ENCODE measurements at regions not wholly inside any gene's neighbourhood (a gene's known extent, or its start where the extent isn't known, plus 50 kb on each side); places are given as distances from the start of the nearest gene placed in this dataset.
"Not testable (repeated sequence)": the region's sequence is repeated elsewhere in the genome, so short reads cannot be mapped to it uniquely, and the experiment has no call there.

DNA sequence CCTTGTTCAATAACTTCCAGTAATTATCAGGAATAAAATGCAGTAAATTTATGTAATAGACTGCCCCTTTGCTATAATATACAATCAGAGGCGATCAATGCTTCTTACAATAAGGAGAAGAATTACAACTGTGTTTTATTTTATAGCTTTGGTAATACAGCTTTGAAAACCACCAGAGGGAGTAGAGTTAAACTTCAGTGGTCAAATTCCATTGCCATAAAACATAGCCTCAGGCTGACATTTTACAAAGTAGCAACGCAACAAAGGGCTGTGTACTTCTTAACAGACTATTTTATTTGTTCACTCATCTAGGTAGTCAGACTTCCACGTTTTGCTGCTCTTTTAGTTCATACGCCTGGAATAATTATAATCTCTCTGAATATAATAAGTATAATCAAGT lies 58.5 kb downstream of the TEX13C start:
- no peak for DNase-seq

DNA sequence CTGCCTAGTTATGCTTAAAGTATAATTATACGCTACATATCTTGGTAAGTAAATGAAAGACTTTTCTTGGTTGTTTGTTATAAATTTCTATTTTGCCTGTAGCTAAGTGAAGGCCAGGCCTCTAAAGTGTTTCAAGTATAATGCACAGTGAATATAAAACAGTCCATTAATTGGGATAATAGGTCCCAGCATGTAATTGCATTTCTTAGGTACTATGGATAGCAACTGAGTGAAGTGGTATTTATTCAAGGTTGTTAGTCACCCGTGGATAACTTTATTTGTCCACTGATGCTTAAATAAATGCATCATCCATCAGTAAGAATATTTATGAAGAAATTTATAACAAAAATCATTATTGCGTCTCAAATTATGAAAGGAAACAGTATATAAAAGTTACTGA lies 59.1 kb downstream of the TEX13C start:
- no peak for DNase-seq

- no peak for DNase-seq
Observed at GRCh38 chrX:125382148-125382628, 62.5 kb downstream of the TEX13C start.

- no peak for DNase-seq
Observed at GRCh38 chrX:125382889-125383288, 63.2 kb downstream of the TEX13C start.

- no peak for DNase-seq
Observed at GRCh38 chrX:125384867-125385266, 65.2 kb downstream of the TEX13C start.

- DNase-seq, result no peak
Observed at GRCh38 chrX:125387945-125388344, 68.3 kb downstream of the TEX13C start.

DNA sequence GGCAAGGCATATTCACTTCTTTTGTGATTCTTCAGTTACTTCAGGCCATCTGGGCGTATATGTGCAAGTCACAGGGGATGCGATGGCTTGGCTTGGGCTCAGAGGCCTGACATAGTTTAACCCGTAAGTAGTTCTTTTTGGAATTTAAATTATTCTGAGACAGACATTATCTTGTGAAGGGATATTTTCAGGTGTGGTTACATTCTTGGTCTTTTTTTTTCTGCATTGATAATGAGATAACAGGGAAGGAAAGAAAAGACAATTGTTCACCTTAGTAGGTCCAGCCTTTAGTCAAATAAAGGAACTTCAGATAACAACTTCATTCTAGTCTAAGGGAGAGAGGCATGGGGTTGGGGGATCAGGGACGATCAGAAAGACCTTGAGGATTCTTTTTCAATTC lies 74.8 kb downstream of the TEX13C start:
- DNase-seq, result no peak

GRCh38 chrX:125395626-125396025 lies 76.0 kb downstream of the TEX13C start:
- DNase-seq, result no peak

DNA sequence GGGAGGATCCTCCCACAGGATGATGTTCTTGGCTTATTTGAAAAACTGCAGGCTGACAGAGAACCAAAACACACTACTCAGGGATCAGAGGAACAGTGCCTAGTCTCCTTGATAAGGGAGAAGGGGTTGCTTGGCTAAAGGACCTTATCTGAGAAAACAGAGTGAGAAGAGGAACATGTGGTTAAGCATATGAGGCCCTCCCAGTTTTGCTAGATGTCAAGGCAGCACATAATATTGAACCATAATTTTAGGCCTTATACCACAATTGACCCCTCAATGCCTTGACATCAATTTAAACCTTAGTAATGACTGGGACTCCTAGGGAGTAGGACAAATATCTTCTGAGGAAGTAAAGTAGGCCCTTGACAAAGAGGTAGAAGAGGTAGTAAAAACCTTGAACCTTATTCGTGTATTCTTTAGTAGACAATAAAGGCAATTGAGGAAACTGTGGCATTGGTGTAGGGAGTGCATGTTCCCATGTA lies 79.3 kb downstream of the TEX13C start:
- DNase-seq, result no peak

GRCh38 chrX:125402807-125403206 lies 83.1 kb downstream of the TEX13C start:
- DNase-seq, result no peak

DNA sequence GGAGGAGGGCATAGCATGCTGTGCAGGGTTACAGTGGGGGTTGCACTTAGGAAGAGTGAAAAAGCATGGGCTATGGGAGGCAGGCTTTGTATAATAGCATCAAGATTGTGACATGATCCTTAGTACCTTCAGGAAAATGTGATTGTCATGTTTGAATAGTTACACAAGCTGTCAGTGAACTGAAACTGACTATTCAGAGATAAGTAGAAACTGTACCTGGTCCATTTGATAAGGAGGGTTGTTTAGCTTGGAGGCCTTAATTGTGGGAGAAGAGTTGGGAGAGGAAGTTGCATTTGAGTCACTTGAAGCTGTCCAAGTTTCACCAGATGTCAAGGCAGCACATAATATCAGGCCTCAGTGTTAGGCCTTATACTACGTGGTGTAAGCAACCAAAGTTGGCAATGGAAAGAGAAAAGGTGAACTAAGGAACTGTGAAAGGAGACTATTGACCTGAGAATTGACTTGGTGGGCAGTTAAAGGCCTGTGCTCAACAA lies 85.0 kb downstream of the TEX13C start:
- DNase-seq, result no peak

DNA sequence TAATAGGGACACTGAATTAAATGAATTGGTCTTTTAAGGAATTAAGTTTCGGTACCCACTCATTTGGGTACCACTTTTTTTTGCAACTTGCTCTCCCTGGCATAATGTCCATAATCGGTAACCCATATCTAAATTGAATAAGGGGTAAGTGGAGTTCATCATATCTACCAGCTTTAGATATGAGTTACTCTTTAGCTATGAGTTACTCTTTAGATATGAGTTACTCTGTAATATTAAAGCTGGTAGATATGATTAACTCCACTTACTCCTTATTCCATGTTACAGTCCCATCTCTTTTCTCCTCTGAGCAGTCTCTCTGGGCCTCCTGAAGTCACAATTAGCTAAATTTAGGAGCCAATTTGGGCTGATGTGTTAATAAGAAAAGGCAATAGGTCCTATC lies 85.7 kb downstream of the TEX13C start:
- no peak for DNase-seq

DNA sequence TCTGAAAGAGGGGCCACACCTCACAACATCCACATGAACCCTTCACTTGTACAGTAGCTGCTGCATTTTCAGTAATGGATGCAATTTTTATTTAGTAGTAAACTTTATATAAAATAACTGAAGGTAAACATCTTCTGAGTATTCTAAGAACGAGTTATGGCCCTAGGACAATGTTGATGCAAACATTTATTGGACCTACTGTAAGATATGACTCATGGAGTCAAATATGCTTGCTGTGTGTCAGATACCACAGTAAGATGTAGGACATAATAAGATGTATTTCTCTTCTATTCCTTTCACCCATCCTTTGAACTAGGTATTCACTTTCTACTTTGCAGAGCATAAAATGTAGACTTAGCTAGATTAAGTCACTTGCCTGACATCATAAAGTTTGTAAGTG lies 87.6 kb downstream of the TEX13C start:
- no peak for DNase-seq

- DNase-seq, result no peak
Observed at GRCh38 chrX:125420809-125421208, 101.1 kb downstream of the TEX13C start.

DNA sequence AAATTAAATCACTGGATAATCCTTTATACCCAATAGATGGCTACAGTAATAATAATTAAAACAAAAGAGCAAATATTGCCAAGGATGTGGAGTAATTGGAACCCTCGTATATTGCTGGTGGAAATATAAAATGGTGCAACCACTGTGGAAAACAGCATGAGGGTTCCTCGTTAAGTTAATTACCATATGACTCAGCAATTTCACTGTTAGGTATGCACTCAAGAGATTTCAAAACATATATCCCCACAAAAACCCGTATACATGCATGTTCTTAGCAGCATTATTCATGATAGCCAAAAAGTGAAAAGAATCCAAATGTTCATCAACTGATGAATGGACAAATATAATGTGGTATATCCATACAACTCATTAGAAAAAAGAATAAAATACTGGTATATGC lies 103.3 kb downstream of the TEX13C start:
- no peak for DNase-seq

- DNase-seq, result no peak
Observed at GRCh38 chrX:125424536-125424935, 104.9 kb downstream of the TEX13C start.

- no peak for DNase-seq
Observed at GRCh38 chrX:125436855-125437254, 117.2 kb downstream of the TEX13C start.

GRCh38 chrX:125439194-125439849 lies 119.7 kb downstream of the TEX13C start:
- no peak for DNase-seq

DNA sequence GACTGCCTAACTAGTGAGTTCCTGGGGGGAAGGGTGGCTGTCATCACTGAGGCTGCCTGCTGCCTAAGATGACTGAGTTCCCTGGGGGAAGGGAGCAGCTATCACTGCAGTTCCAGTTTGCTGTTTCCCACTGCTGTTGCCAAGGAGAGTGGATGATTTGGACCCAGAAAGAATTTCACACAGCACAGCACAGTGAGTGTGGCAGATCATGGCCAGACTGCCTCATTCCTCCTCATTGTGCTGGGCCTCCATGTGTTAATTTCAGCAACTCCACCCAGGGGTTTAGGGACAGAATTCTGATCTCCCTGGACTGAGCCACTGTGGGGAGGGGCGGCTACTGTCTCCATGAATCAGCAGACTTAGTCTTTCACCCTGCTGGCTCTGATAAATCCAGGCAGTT lies 125.0 kb downstream of the TEX13C start:
- no peak for DNase-seq

DNA sequence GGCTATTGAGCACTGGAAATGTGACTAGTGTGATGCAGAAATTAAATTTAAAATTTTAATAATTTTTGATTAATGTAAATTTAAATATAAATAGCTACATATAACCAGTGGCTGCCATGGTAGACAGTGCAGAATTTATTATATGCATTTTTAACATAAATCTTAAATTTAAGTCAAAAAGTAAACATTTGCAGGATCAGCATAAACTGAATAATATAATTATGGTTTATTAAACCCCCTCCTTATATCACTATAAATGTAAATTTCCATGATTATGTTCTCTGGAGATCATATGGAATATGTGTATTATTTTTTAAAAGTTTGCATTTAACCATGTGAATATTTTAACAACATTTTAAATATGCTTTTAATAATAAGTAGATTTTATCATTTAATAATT lies 155.8 kb downstream of the TEX13C start:
- no peak for DNase-seq

GRCh38 chrX:125492439-125492838 lies 172.8 kb downstream of the TEX13C start:
- DNase-seq, result no peak

DNA sequence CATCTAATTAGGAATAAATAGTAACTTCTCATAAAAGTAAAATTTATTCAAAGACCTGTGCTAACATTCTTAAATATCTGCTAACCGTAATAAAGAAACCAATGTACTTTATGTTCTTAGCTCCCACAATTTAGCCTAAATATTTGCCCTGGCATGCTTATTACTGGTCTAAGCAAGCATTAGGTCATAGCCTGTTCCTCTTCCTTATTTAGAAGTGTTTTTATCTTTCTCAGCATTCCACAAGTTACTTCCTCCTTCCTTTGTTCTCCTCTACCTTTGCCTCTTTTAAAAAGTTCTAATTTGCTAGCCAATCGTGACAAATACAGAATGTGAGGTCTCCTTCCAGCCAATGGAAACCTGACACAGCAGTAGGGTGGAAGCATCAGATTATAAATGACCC lies 173.3 kb downstream of the TEX13C start:
- not testable (repeated sequence) for DNase-seq

- DNase-seq, result no peak
Observed at GRCh38 chrX:125497667-125498066, 178.0 kb downstream of the TEX13C start.

- no peak for DNase-seq
Observed at GRCh38 chrX:125503769-125504168, 184.1 kb downstream of the TEX13C start.

- no peak for DNase-seq
Observed at GRCh38 chrX:125505207-125505606, 185.5 kb downstream of the TEX13C start.

Measured in stimulated activated CD8-positive, alpha-beta memory T cell treated with anti-CD3 and anti-CD28 coated beads, Interleukin-4, amount 100 ng/mL, for 48 hours (primary cell).